Thymus (tissue), 11 donors: ENCODE measurements at regions not wholly inside any gene's neighbourhood (a gene's known extent, or its start where the extent isn't known, plus 50 kb on each side); places are given as distances from the start of the nearest gene placed in this dataset.
"Not testable (repeated sequence)": the region's sequence is repeated elsewhere in the genome, so short reads cannot be mapped to it uniquely, and the experiment has no call there.

ENCODE experiments used
- DNase-seq, 9 donors: peaks; one replicate each; pipeline ENCODE4 v3.0.0-alpha.2; 2013; ENCODE audit warnings: low spot score in 9 of 9, low read depth in 6 of 9, missing footprints in 1 of 9
- H3K27ac ChIP-seq, 2 donors: one replicate each; pipeline ENCODE4 v1.5.1; 2013; ENCODE audit warnings: control low read depth in 1 of 2, low read depth in 1 of 2, low read length in 1 of 2, mild to moderate bottlenecking in 1 of 2, moderate library complexity in 1 of 2
- H3K27me3 ChIP-seq, 2 donors: one replicate each; pipeline ENCODE4 v1.5.1; 2013; ENCODE audit warnings: low read length in 1 of 2; ENCODE audit not compliant: control insufficient read depth in 2 of 2, insufficient read depth in 1 of 2
- H3K36me3 ChIP-seq, 2 donors: one replicate each; pipeline ENCODE4 v1.5.1; 2013; ENCODE audit warnings: low read length in 1 of 2, mild to moderate bottlenecking in 1 of 2, moderate library complexity in 1 of 2; ENCODE audit not compliant: control insufficient read depth in 2 of 2, insufficient read depth in 2 of 2
- H3K4me1 ChIP-seq, 2 donors: one replicate each; pipeline ENCODE4 v1.5.1; 2013; ENCODE audit warnings: low read length in 2 of 2; ENCODE audit not compliant: control insufficient read depth in 2 of 2, insufficient read depth in 2 of 2
- H3K4me3 ChIP-seq, 2 donors: one replicate each; pipeline ENCODE4 v1.5.1; 2013; ENCODE audit warnings: low read length in 2 of 2, control low read depth in 1 of 2, mild to moderate bottlenecking in 1 of 2
- H3K9me3 ChIP-seq, 2 donors: one replicate each; pipeline ENCODE4 v1.5.1; 2013; ENCODE audit warnings: low read length in 1 of 2, mild to moderate bottlenecking in 1 of 2; ENCODE audit not compliant: control insufficient read depth in 2 of 2, insufficient read depth in 1 of 2
- WGBS: extraction: QIAGEN DNeasy Blood & Tissue Kit; methylation state at CpG from one replicate; pipeline ENCODE4 v1.1.7; 2013; 5-methylcytosine and 5-hydroxymethylcytosine counted together
- donor health status: healthy.

GRCh38 chr10:45056806-45057205 lies 56.1 kb downstream of the ZNF22 start:
- H3K9me3 ChIP-seq = not testable (repeated sequence)

GRCh38 chr10:45058580-45058979 lies 57.9 kb downstream of the ZNF22 start:
- H3K4me1 ChIP-seq = no peaks in the 10 kb centered on the region
- no peak overlapping the region for H3K27ac ChIP-seq
- 57% methylated on average over 1 of the region's 1 CpG for WGBS
- no peaks in the 10 kb centered on the region for H3K9me3 ChIP-seq
- no peak overlapping the region for H3K4me3 ChIP-seq
- no peak for DNase-seq
- no peaks in the 10 kb centered on the region for H3K36me3 ChIP-seq
- no peaks in the 10 kb centered on the region for H3K27me3 ChIP-seq

More at GRCh38 chr10:45056806-45057205, 56.1 kb downstream of the ZNF22 start:
- H3K4me1 ChIP-seq, H3K27me3 ChIP-seq, H3K36me3 ChIP-seq, DNase-seq, H3K4me3 ChIP-seq, H3K27ac ChIP-seq: not testable (repeated sequence)
- WGBS = 98% methylated on average over 1 of the region's 1 CpG

GRCh38 chr10:45058992-45059561 lies 58.4 kb downstream of the ZNF22 start:
- H3K4me1 ChIP-seq = no peaks in the 10 kb centered on the region
- no peaks in the 10 kb centered on the region for H3K9me3 ChIP-seq
- no peak overlapping the region for H3K4me3 ChIP-seq
- no peaks in the 10 kb centered on the region for H3K27me3 ChIP-seq
- DNase-seq = no peak
- 97% methylated on average over 4 of the region's 4 CpGs for WGBS
- no peaks in the 10 kb centered on the region for H3K36me3 ChIP-seq
- H3K27ac ChIP-seq = no peak overlapping the region

- DNase-seq = no peak
- Histone ChIP-seq H3K4me3 (no peak overlapping the region), H3K4me1 (no peaks in the 10 kb centered on the region), H3K9me3 (no peaks in the 10 kb centered on the region), H3K27ac (no peak overlapping the region), H3K36me3 (no peaks in the 10 kb centered on the region), H3K27me3 (no peaks in the 10 kb centered on the region)
- 99% methylated on average over 2 of the region's 2 CpGs for whole genome bisulfite sequencing
Measured at GRCh38 chr10:45059632-45060031, 58.9 kb downstream of the ZNF22 start.

- no peak for DNase-seq
- no peaks in the 10 kb centered on the region for H3K4me1 ChIP-seq
Measured at GRCh38 chr10:45061982-45062381, 61.3 kb downstream of the ZNF22 start.

GRCh38 chr10:45063591-45064231 lies 63.0 kb downstream of the ZNF22 start:
- Histone ChIP-seq H3K27ac (no peak overlapping the region), H3K4me1 (no peaks in the 10 kb centered on the region), H3K4me3 (no peak overlapping the region), H3K9me3 (no peaks in the 10 kb centered on the region), H3K27me3 (no peaks in the 10 kb centered on the region), H3K36me3 (no peaks in the 10 kb centered on the region)
- no peak for DNase-seq
- WGBS = 82% methylated on average over 8 of the region's 8 CpGs

More at GRCh38 chr10:45061982-45062381, 61.3 kb downstream of the ZNF22 start:
- WGBS = 83% methylated on average over 8 of the region's 8 CpGs
- Histone ChIP-seq H3K36me3 (no peaks in the 10 kb centered on the region), H3K27me3 (no peaks in the 10 kb centered on the region), H3K4me3 (no peak overlapping the region), H3K9me3 (no peaks in the 10 kb centered on the region), H3K27ac (no peak overlapping the region)

GRCh38 chr10:45064998-45065397 lies 64.3 kb downstream of the ZNF22 start:
- WGBS = 90% methylated on average over 3 of the region's 3 CpGs

GRCh38 chr10:45071043-45071813 lies 70.5 kb downstream of the ZNF22 start:
- Histone ChIP-seq H3K9me3 (peaks cover 3 to 26% of the 10 kb centered on the region in 2 donors), H3K4me3 (no peak overlapping the region), H3K27ac (no peak overlapping the region), H3K36me3 (no peaks in the 10 kb centered on the region), H3K4me1 (no peaks in the 10 kb centered on the region), H3K27me3 (no peaks in the 10 kb centered on the region)
- WGBS = 95% methylated on average over 14 of the region's 14 CpGs
- no peak for DNase-seq

More at GRCh38 chr10:45064998-45065397, 64.3 kb downstream of the ZNF22 start:
- no peaks in the 10 kb centered on the region for H3K4me1 ChIP-seq
- H3K9me3 ChIP-seq = no peaks in the 10 kb centered on the region
- H3K27ac ChIP-seq = no peak overlapping the region
- H3K4me3 ChIP-seq = no peak overlapping the region
- no peak for DNase-seq
- no peaks in the 10 kb centered on the region for H3K36me3 ChIP-seq
- H3K27me3 ChIP-seq = no peaks in the 10 kb centered on the region

GRCh38 chr10:45075216-45075615 lies 74.5 kb downstream of the ZNF22 start:
- Histone ChIP-seq H3K27me3 (no peaks in the 10 kb centered on the region), H3K4me1 (no peaks in the 10 kb centered on the region), H3K27ac (no peak overlapping the region), H3K9me3 (peaks cover 3 to 26% of the 10 kb centered on the region in 2 donors), H3K36me3 (no peaks in the 10 kb centered on the region), H3K4me3 (no peak overlapping the region)
- 47% methylated on average over 4 of the region's 4 CpGs for WGBS
- no peak for DNase-seq
